Stimulated activated CD4-positive, alpha-beta T cell treated with anti-CD3 and anti-CD28 coated beads, Interleukin-1b, Interleukin-23, amount 100 ng/mL, for 48 hours (primary cell): ENCODE measurements at regions not wholly inside any gene's neighbourhood (a gene's known extent, or its start where the extent isn't known, plus 50 kb on each side); places are given as distances from the start of the nearest gene placed in this dataset.
"Not testable (repeated sequence)": the region's sequence is repeated elsewhere in the genome, so short reads cannot be mapped to it uniquely, and the experiment has no call there.

Source experiments
- DNase-seq: peaks from one replicate; pipeline ENCODE4 v3.0.0-alpha.2; 2020

GRCh38 chr11:91268512-91269295 is 955.9 kb upstream of the FAT3 start:
- DNase-seq = not testable (repeated sequence)

- DNase-seq = no peak
Observed at GRCh38 chr11:91265946-91266345, 958.7 kb upstream of the FAT3 start.

- no peak for DNase-seq
Observed at GRCh38 chr11:91264481-91264880, 960.1 kb upstream of the FAT3 start.

GRCh38 chr11:91263496-91264365 is 960.9 kb upstream of the FAT3 start:
- no peak for DNase-seq

GRCh38 chr11:91261513-91261912 is 963.1 kb upstream of the FAT3 start:
- DNase-seq = no peak

GRCh38 chr11:91258876-91259275 is 965.7 kb upstream of the FAT3 start:
- no peak for DNase-seq

GRCh38 chr11:91257667-91258066 is 967.0 kb upstream of the FAT3 start:
- no peak for DNase-seq

GRCh38 chr11:91248199-91248807 is 976.3 kb upstream of the FAT3 start:
- no peak for DNase-seq

GRCh38 chr11:91247009-91247735 is 977.4 kb upstream of the FAT3 start:
- DNase-seq = no peak

GRCh38 chr11:91244912-91245311 is 979.7 kb upstream of the FAT3 start:
- no peak for DNase-seq

GRCh38 chr11:91243630-91244029 is 981.0 kb upstream of the FAT3 start:
- DNase-seq = no peak

GRCh38 chr11:91243051-91243450 is 981.6 kb upstream of the FAT3 start:
- no peak for DNase-seq

- DNase-seq = no peak
Observed at GRCh38 chr11:91241226-91241625, 983.4 kb upstream of the FAT3 start.

GRCh38 chr11:91239359-91239758 is 985.3 kb upstream of the FAT3 start:
- no peak for DNase-seq

GRCh38 chr11:91231226-91231625 is 993.4 kb upstream of the FAT3 start:
- no peak for DNase-seq

GRCh38 chr11:91230647-91231046 is 994.0 kb upstream of the FAT3 start:
- DNase-seq = no peak

- DNase-seq = no peak
Observed at GRCh38 chr11:91222830-91223229, 1000.0 kb upstream of the CHORDC1 start.

GRCh38 chr11:91220476-91221202 is 997.8 kb upstream of the CHORDC1 start:
- no peak for DNase-seq

- DNase-seq = no peak
Observed at GRCh38 chr11:91219535-91219934, 996.7 kb upstream of the CHORDC1 start.

GRCh38 chr11:91209751-91210150 is 986.9 kb upstream of the CHORDC1 start:
- no peak for DNase-seq

- no peak for DNase-seq
Observed at GRCh38 chr11:91209306-91209705, 986.5 kb upstream of the CHORDC1 start.

GRCh38 chr11:91199866-91200265 is 977.0 kb upstream of the CHORDC1 start:
- no peak for DNase-seq
